Limb (tissue), 2 donors: ENCODE measurements at regions not wholly inside any gene's neighbourhood (a gene's known extent, or its start where the extent isn't known, plus 50 kb on each side); places are given as distances from the start of the nearest gene placed in this dataset.

Experiments
- DNase-seq, 2 donors: peaks; one replicate each; pipeline ENCODE4 v3.0.0-alpha.2; 2016; ENCODE audit errors: extremely low spot score in 2 of 2

- DNase-seq, result no peak
These were observed 56.0 kb upstream of the CTXND1 start for GRCh38 chr15:80308002-80308401.

- DNase-seq, result no peak
These were observed 57.9 kb upstream of the CTXND1 start for GRCh38 chr15:80309769-80310384.

- DNase-seq, result no peak
These were observed 58.8 kb upstream of the CTXND1 start for GRCh38 chr15:80310776-80311175.

GRCh38 chr15:80315289-80315987, 63.4 kb upstream of the CTXND1 start:
- no peak for DNase-seq

- no peak for DNase-seq
These were observed 65.6 kb upstream of the CTXND1 start for GRCh38 chr15:80317389-80318182.

GRCh38 chr15:80321853-80322252, 69.8 kb upstream of the CTXND1 start:
- no peak for DNase-seq

GRCh38 chr15:80323285-80323684, 71.3 kb upstream of the CTXND1 start:
- DNase-seq, result no peak

GRCh38 chr15:80324545-80325080, 72.6 kb upstream of the CTXND1 start:
- no peak for DNase-seq

GRCh38 chr15:80325206-80325605, 73.2 kb upstream of the CTXND1 start:
- DNase-seq, result no peak

- DNase-seq, result no peak
These were observed 74.3 kb upstream of the CTXND1 start for GRCh38 chr15:80326270-80326669.

GRCh38 chr15:80328496-80328895, 75.7 kb upstream of the ARNT2 start:
- no peak for DNase-seq

GRCh38 chr15:80331886-80332406, 72.2 kb upstream of the ARNT2 start:
- DNase-seq, result no peak

GRCh38 chr15:80333261-80333660, 70.9 kb upstream of the ARNT2 start:
- no peak for DNase-seq

- DNase-seq, result no peak
These were observed 69.7 kb upstream of the ARNT2 start for GRCh38 chr15:80334521-80334920.

GRCh38 chr15:80339601-80340000, 64.6 kb upstream of the ARNT2 start:
- no peak for DNase-seq

- no peak for DNase-seq
These were observed 62.0 kb upstream of the ARNT2 start for GRCh38 chr15:80342148-80342547.

- peak in 1 of 2 donors; percentile 30 for DNase-seq
These were observed 60.6 kb upstream of the ARNT2 start for GRCh38 chr15:80343554-80343992.

GRCh38 chr15:80350941-80351610, 53.1 kb upstream of the ARNT2 start:
- no peak for DNase-seq
